CD4-positive, CD25-positive, alpha-beta regulatory T cell (primary cell): ENCODE measurements at regions not wholly inside any gene's neighbourhood (a gene's known extent, or its start where the extent isn't known, plus 50 kb on each side); places are given as distances from the start of the nearest gene placed in this dataset.
A peak's percentile ranks its signal among the peaks of the same experiment; 100 is the strongest.
"Not testable (repeated sequence)": the region's sequence is repeated elsewhere in the genome, so short reads cannot be mapped to it uniquely, and the experiment has no call there.

ENCODE experiments used
- ATAC-seq, 2 donors: fragments of 150-1000 bp; cut with Tn5 transposase; one replicate each; pipeline ENCODE4 v1.10.0; 2021; ENCODE audit warnings: low read depth in 2 of 2, moderate number of reproducible peaks in 2 of 2, moderate library complexity in 1 of 2
- DNase-seq, 3 donors: peaks; one replicate each; pipeline versions ENCODE4 v3.0.0 to v3.0.0-alpha.2; 2012 to 2022; ENCODE audit warnings: mixed read lengths in 1 of 3
- H3K27ac ChIP-seq: one replicate; pipeline ENCODE4 v1.7.0; 2013; ENCODE audit warnings: mild to moderate bottlenecking, low read length; ENCODE audit not compliant: insufficient read depth, poor library complexity, severe bottlenecking
- H3K27me3 ChIP-seq: one replicate; pipeline ENCODE4 v1.7.0; 2013; ENCODE audit warnings: low read length; ENCODE audit not compliant: control insufficient read depth, insufficient read depth
- H3K36me3 ChIP-seq: one replicate; pipeline ENCODE4 v1.7.0; 2013; ENCODE audit warnings: mild to moderate bottlenecking, low read length, moderate library complexity; ENCODE audit not compliant: control insufficient read depth, insufficient read depth
- H3K4me1 ChIP-seq: 2 replicates; pipeline ENCODE4 v1.7.0; 2013; ENCODE audit warnings: mild to moderate bottlenecking, low read length; ENCODE audit not compliant: insufficient read depth, control insufficient read depth, poor library complexity, severe bottlenecking
- H3K4me3 ChIP-seq: one replicate; pipeline ENCODE4 v1.7.0; 2013; ENCODE audit warnings: low read depth, mild to moderate bottlenecking, low read length, moderate library complexity
- H3K9me3 ChIP-seq, 2 experiments: 1 replicate in 1 of 2; 2 replicates in 1 of 2; pipeline ENCODE4 v1.7.0; 2013; ENCODE audit warnings: low read length in 2 of 2, mild to moderate bottlenecking in 1 of 2, moderate library complexity in 1 of 2; ENCODE audit not compliant: control insufficient read depth in 2 of 2
- H3K27ac Mint-ChIP-seq, 3 donors: one replicate each; pipeline ENCODE4 v1.8.0; 2020 to 2022; ENCODE audit warnings: mild to moderate bottlenecking in 3 of 3, mixed read lengths in 3 of 3, moderate library complexity in 2 of 3
- H3K27me3 Mint-ChIP-seq: one replicate; pipeline ENCODE4 v1.8.0; 2022; ENCODE audit warnings: mild to moderate bottlenecking, mixed read lengths
- H3K36me3 Mint-ChIP-seq: one replicate; pipeline ENCODE4 v1.8.0; 2020; ENCODE audit warnings: mixed read lengths
- H3K4me1 Mint-ChIP-seq, 4 donors: one replicate each; pipeline ENCODE4 v1.8.0; 2020 to 2022; ENCODE audit warnings: mixed read lengths in 4 of 4, mild to moderate bottlenecking in 1 of 4
- H3K4me3 Mint-ChIP-seq, 4 donors: one replicate each; pipeline ENCODE4 v1.8.0; 2020 to 2022; ENCODE audit warnings: mild to moderate bottlenecking in 4 of 4, mixed read lengths in 4 of 4, moderate library complexity in 3 of 4
- H3K9me3 Mint-ChIP-seq, 7 donors: one replicate each; pipeline ENCODE4 v1.8.0; 2020 to 2022; ENCODE audit warnings: mixed read lengths in 7 of 7, mild to moderate bottlenecking in 3 of 7, moderate library complexity in 2 of 7

GRCh38 chr10:129057856-129058663, 409.0 kb upstream of the MGMT start:
- peak; percentile 30 to 87 (median 76) for DNase-seq
- Histone ChIP-seq H3K4me3 (peak overlapping the region; percentile 52), H3K4me1 (peaks cover 33% of the 10 kb centered on the region), H3K36me3 (no peaks in the 10 kb centered on the region), H3K27ac (peak overlapping the region; percentile 48), H3K9me3 (no peaks in the 10 kb centered on the region), H3K27me3 (no peaks in the 10 kb centered on the region)
- Mint-ChIP-seq H3K36me3 (no peaks in the 10 kb centered on the region), H3K9me3 (peaks cover 0 to 2% (median 0%) of the 10 kb centered on the region in 7 donors), H3K4me1 (peaks cover 0 to 73% (median 48%) of the 10 kb centered on the region in 4 donors), H3K27me3 (no peaks in the 10 kb centered on the region), H3K27ac (peak overlapping the region; percentile 89 to 92 (median 91)), H3K4me3 (peak overlapping the region; percentile 50 to 84 (median 80))
- ATAC-seq = peak; percentile 88 to 96

- no peaks in the 10 kb centered on the region for H3K27me3 ChIP-seq
- H3K4me1 ChIP-seq = peaks cover 33% of the 10 kb centered on the region
- peak overlapping the region; percentile 71 to 92 (median 91) for H3K27ac Mint-ChIP-seq
- peaks cover 0 to 2% (median 0%) of the 10 kb centered on the region in 7 donors for H3K9me3 Mint-ChIP-seq
- H3K27ac ChIP-seq = peak overlapping the region; percentile 48
- peaks cover 0 to 77% (median 48%) of the 10 kb centered on the region in 4 donors for H3K4me1 Mint-ChIP-seq
- no peaks in the 10 kb centered on the region for H3K36me3 ChIP-seq
- peak overlapping the region in 3 of 4 donors; percentile 50 to 82 (median 79) for H3K4me3 Mint-ChIP-seq
- no peak for DNase-seq
- H3K36me3 Mint-ChIP-seq = no peaks in the 10 kb centered on the region
- no peaks in the 10 kb centered on the region for H3K9me3 ChIP-seq
- no peaks in the 10 kb centered on the region for H3K27me3 Mint-ChIP-seq
- no peak overlapping the region for H3K4me3 ChIP-seq
- no peak for ATAC-seq
Measured at GRCh38 chr10:129058664-129059155, 408.3 kb upstream of the MGMT start.

GRCh38 chr10:129059977-129060376, 407.1 kb upstream of the MGMT start:
- ATAC-seq = no peak
- Histone ChIP-seq H3K27me3 (no peaks in the 10 kb centered on the region), H3K9me3 (no peaks in the 10 kb centered on the region), H3K36me3 (no peaks in the 10 kb centered on the region), H3K4me1 (peaks cover 33% of the 10 kb centered on the region), H3K4me3 (no peak overlapping the region), H3K27ac (no peak overlapping the region)
- H3K27ac Mint-ChIP-seq = peak overlapping the region in 2 of 3 donors; percentile 48 to 91
- no peaks in the 10 kb centered on the region for H3K36me3 Mint-ChIP-seq
- no peak for DNase-seq
- H3K27me3 Mint-ChIP-seq = no peaks in the 10 kb centered on the region
- H3K9me3 Mint-ChIP-seq = peaks cover 0 to 2% (median 0%) of the 10 kb centered on the region in 7 donors
- peak overlapping the region in 1 of 4 donors; percentile 35 for H3K4me3 Mint-ChIP-seq
- H3K4me1 Mint-ChIP-seq = peaks cover 0 to 86% (median 44%) of the 10 kb centered on the region in 4 donors

GRCh38 chr10:129063212-129063611, 403.8 kb upstream of the MGMT start:
- H3K4me3 ChIP-seq = peak overlapping the region; percentile 23
- peaks cover 4% of the 10 kb centered on the region for H3K27me3 Mint-ChIP-seq
- ATAC-seq = peak in 1 of 2 donors; percentile 31
- peak overlapping the region in 1 of 4 donors; percentile 13 for H3K4me3 Mint-ChIP-seq
- peaks cover 0 to 2% (median 0%) of the 10 kb centered on the region in 7 donors for H3K9me3 Mint-ChIP-seq
- no peaks in the 10 kb centered on the region for H3K27me3 ChIP-seq
- H3K36me3 Mint-ChIP-seq = no peaks in the 10 kb centered on the region
- peak overlapping the region in 1 of 3 donors; percentile 69 for H3K27ac Mint-ChIP-seq
- H3K4me1 ChIP-seq = peaks cover 18% of the 10 kb centered on the region
- H3K4me1 Mint-ChIP-seq = peaks cover 0 to 56% (median 24%) of the 10 kb centered on the region in 4 donors
- H3K9me3 ChIP-seq = no peaks in the 10 kb centered on the region
- DNase-seq = peak in 2 of 3 donors; percentile 14 to 23
- no peaks in the 10 kb centered on the region for H3K36me3 ChIP-seq
- H3K27ac ChIP-seq = no peak overlapping the region

- ATAC-seq (no peak), DNase-seq (no peak)
- peaks cover 0 to 49% (median 20%) of the 10 kb centered on the region in 4 donors for H3K4me1 Mint-ChIP-seq
- peaks cover 0 to 2% (median 0%) of the 10 kb centered on the region in 7 donors for H3K9me3 Mint-ChIP-seq
- no peak overlapping the region for H3K4me3 Mint-ChIP-seq
- Histone ChIP-seq H3K27me3 (no peaks in the 10 kb centered on the region), H3K4me1 (peaks cover 11% of the 10 kb centered on the region), H3K27ac (no peak overlapping the region), H3K9me3 (no peaks in the 10 kb centered on the region), H3K4me3 (no peak overlapping the region), H3K36me3 (no peaks in the 10 kb centered on the region)
- peaks cover 4% of the 10 kb centered on the region for H3K27me3 Mint-ChIP-seq
- H3K36me3 Mint-ChIP-seq = no peaks in the 10 kb centered on the region
- H3K27ac Mint-ChIP-seq = peak overlapping the region in 2 of 3 donors; percentile 26 to 69
Measured at GRCh38 chr10:129063877-129064276, 403.2 kb upstream of the MGMT start.

- H3K36me3 ChIP-seq, H3K27ac ChIP-seq, H3K4me3 ChIP-seq, H3K36me3 Mint-ChIP-seq, H3K9me3 ChIP-seq, H3K27me3 Mint-ChIP-seq, H3K4me3 Mint-ChIP-seq, H3K27me3 ChIP-seq, ATAC-seq, H3K4me1 ChIP-seq, DNase-seq, H3K9me3 Mint-ChIP-seq, H3K27ac Mint-ChIP-seq: not testable (repeated sequence)
- peaks cover 0 to 25% (median 10%) of the 10 kb centered on the region in 4 donors for H3K4me1 Mint-ChIP-seq
Measured at GRCh38 chr10:129066529-129066928, 400.5 kb upstream of the MGMT start.

- not testable (repeated sequence) for H3K4me3 Mint-ChIP-seq, H3K4me1 ChIP-seq, H3K36me3 ChIP-seq, DNase-seq, H3K9me3 ChIP-seq, H3K27ac Mint-ChIP-seq, ATAC-seq, H3K27ac ChIP-seq, H3K9me3 Mint-ChIP-seq, H3K4me3 ChIP-seq, H3K27me3 ChIP-seq, H3K36me3 Mint-ChIP-seq, H3K27me3 Mint-ChIP-seq
- H3K4me1 Mint-ChIP-seq = peaks cover 8 to 22% (median 11%) of the 10 kb centered on the region in 4 donors
Measured at GRCh38 chr10:129071411-129071810, 395.6 kb upstream of the MGMT start.
